T-helper 1 cell treated with Interleukin-12 subunit alpha and Interleukin-12 subunit beta and Interleukin-4 antibody, amounts not matched to agents 30 μg/mL and 1 μg/mL, for 36 hours (primary cell): ENCODE measurements at regions not wholly inside any gene's neighbourhood (a gene's known extent, or its start where the extent isn't known, plus 50 kb on each side); places are given as distances from the start of the nearest gene placed in this dataset.

ENCODE experiments used
- H3K27ac Mint-ChIP-seq: one replicate; pipeline ENCODE4 v1.8.0; 2021; ENCODE audit warnings: mild to moderate bottlenecking, mixed read lengths
- H3K27me3 Mint-ChIP-seq: one replicate; pipeline ENCODE4 v1.8.0; 2021; ENCODE audit warnings: low read depth, mixed read lengths
- H3K36me3 Mint-ChIP-seq: one replicate; pipeline ENCODE4 v1.8.0; 2021; ENCODE audit warnings: low read depth, mixed read lengths
- H3K4me1 Mint-ChIP-seq: one replicate; pipeline ENCODE4 v1.8.0; 2021; ENCODE audit warnings: low read depth, mixed read lengths
- H3K4me3 Mint-ChIP-seq: one replicate; pipeline ENCODE4 v1.8.0; 2021; ENCODE audit warnings: mild to moderate bottlenecking, moderate library complexity, mixed read lengths
- H3K9me3 Mint-ChIP-seq: one replicate; pipeline ENCODE4 v1.8.0; 2021; ENCODE audit warnings: mixed read lengths

DNA sequence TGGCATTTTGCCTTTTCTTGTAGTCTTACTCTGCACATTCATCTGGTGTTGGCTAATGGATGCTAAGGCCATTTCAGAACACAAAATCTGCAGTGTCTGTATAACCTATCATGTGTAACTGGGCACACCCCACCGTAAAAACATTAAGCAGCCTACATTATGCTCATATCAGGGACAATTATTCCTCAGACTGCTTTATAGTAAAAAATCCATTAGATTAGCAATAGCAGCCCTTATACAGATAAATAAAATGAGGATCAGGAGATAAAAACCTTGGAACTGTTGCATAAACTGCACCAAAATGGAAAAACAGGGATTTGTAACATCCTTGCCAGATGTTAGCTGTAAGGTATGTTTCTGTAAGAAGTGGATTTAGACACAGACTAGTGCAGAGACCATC lies 288.8 kb downstream of the HS3ST1 start:
- Mint-ChIP-seq H3K27ac (no peak overlapping the region), H3K4me3 (no peak overlapping the region), H3K9me3 (no peaks in the 10 kb centered on the region), H3K27me3 (no peaks in the 10 kb centered on the region), H3K4me1 (no peaks in the 10 kb centered on the region), H3K36me3 (no peaks in the 10 kb centered on the region)

DNA sequence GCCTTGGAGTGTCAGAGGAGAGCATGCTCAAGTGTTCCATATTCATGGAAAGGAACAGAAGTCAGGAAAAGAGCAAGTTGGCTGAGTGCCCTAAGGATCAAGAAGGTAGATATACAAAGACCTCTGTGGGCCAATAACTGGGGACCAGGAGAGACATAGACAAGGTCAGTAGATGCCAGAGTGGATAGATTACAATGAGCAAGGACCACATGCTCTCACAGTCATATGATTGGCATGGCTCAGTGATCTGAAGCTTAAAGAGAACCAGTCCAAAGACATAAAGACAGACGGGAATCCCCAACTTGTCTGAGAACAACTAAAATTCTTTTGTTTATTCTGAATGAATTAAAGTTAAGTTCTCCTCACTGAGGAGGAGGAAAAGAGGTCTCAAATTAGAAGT lies 289.7 kb downstream of the HS3ST1 start:
- Mint-ChIP-seq H3K27me3 (no peaks in the 10 kb centered on the region), H3K27ac (no peak overlapping the region), H3K36me3 (no peaks in the 10 kb centered on the region), H3K4me3 (no peak overlapping the region), H3K4me1 (no peaks in the 10 kb centered on the region), H3K9me3 (no peaks in the 10 kb centered on the region)

DNA sequence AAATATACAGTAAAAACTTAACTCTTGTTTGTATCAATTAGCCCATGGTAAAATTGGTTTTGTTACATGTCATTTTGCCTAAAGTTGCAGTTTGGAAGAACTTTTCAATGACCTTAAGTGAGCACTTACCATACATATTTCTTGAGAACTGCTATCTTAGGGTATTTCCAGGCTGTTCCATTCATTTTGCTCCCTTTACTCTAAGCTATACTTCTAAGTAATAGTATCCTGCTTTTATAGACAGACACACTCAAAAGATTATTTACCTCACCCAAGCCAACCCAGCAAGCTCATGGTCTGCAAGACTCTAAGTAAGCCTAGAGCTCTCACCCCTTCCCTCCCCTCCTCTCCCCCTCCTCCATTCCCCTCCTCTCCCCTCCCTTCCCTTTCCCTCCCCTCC lies 294.0 kb downstream of the HS3ST1 start:
- Mint-ChIP-seq H3K36me3 (no peaks in the 10 kb centered on the region), H3K27me3 (no peaks in the 10 kb centered on the region), H3K4me1 (no peaks in the 10 kb centered on the region), H3K27ac (no peak overlapping the region), H3K4me3 (no peak overlapping the region), H3K9me3 (no peaks in the 10 kb centered on the region)

DNA sequence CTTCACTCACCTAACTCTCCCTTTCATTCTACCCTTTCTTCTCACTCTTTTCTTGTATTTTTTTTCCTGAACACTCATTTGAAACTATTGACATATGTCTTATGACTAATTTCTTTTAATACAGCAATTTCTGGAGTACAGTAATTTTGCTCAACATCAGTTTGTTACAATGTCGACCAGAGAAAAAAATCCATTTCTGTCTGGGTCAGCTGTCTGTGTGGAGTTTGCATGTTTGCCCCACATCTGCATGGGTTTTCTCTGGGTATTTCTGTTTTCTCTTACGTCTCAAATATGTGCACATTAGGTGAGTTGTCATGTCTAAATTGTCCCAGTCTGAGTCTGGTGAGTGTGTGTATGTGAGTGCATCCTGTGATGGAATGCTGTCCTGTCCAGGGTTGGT lies 294.8 kb downstream of the HS3ST1 start:
- no peaks in the 10 kb centered on the region for H3K36me3 Mint-ChIP-seq
- H3K4me1 Mint-ChIP-seq: no peaks in the 10 kb centered on the region
- H3K4me3 Mint-ChIP-seq: no peak overlapping the region
- no peaks in the 10 kb centered on the region for H3K9me3 Mint-ChIP-seq
- H3K27me3 Mint-ChIP-seq: no peaks in the 10 kb centered on the region
- no peak overlapping the region for H3K27ac Mint-ChIP-seq

DNA sequence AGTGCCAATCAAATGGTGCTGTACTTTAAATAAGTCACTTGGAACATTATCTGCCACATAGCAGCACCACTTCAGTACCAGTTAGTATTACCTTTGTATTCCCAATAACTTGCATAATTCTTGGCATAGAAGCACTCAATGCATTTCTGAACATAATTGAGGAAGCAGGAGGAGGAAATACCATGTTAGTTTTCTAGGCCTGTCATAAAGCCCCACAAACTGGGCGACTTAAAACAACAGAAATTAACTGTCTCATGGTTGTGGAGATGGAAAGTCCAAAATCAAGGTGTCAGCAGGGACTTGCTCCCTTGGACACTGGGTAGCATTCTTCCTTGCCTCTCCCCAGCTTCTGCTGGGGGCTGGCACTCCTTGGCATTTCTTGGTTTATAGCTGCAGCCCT lies 296.2 kb downstream of the HS3ST1 start:
- Mint-ChIP-seq H3K4me3 (no peak overlapping the region), H3K9me3 (no peaks in the 10 kb centered on the region), H3K27me3 (no peaks in the 10 kb centered on the region), H3K27ac (no peak overlapping the region), H3K36me3 (no peaks in the 10 kb centered on the region), H3K4me1 (no peaks in the 10 kb centered on the region)

DNA sequence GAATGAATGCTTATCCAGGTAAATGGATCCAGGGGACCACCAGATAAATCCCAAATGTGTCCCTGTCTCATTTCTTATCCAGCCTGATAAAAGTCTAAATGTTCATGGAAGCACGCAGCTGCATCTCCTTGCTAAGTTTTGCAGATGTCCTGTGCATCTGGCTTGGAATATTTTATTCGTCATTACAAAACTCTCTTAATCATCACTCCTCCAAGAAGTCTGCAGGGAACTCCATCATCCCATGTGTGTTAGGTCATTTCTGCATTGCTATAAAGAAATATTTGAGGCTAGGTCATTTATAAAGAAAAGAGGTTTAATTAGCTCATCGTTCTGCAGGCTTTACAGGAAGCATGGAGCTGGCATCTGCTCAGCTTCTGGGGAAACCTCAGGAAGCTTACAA lies 297.2 kb downstream of the HS3ST1 start:
- no peaks in the 10 kb centered on the region for H3K4me1 Mint-ChIP-seq
- H3K27ac Mint-ChIP-seq: no peak overlapping the region
- H3K36me3 Mint-ChIP-seq: no peaks in the 10 kb centered on the region
- no peak overlapping the region for H3K4me3 Mint-ChIP-seq
- H3K9me3 Mint-ChIP-seq: no peaks in the 10 kb centered on the region
- no peaks in the 10 kb centered on the region for H3K27me3 Mint-ChIP-seq

DNA sequence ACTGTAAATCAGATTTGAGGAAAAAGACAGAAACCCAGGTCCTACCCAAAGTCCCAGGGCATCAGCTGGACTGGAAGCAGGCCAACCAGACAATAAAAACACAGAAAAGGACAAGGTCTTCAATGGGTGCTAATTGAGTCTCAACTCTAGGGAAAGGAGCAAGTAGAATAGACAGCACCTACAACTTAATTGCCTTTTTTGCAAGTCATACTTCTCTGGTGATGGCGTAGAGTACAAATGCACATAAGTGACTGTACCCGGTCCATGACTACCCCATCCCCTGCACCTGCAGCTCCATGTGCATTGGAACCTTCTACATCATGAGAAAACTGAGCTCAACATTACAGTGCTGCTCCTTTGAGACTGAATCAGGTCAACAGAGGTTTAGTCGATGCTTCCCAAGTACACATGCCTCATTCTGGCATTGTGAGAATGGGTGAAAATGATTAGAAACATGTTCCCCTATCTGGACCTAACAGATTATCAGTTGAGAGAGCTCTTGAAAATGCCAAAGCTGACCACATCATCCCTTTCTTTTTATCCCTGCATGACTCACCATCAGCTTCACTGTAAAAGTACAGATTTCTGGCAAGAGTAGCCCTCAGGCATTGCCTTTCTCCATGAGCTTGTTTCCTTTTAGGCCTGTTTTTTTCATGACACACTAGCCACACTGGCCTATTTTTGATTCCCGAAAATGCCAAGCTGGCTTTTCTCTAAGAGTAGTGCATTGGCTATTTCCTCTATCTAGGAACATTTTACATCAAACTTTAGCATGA lies 298.3 kb downstream of the HS3ST1 start:
- Mint-ChIP-seq H3K9me3 (no peaks in the 10 kb centered on the region), H3K27ac (no peak overlapping the region), H3K4me3 (no peak overlapping the region), H3K36me3 (no peaks in the 10 kb centered on the region), H3K4me1 (no peaks in the 10 kb centered on the region), H3K27me3 (no peaks in the 10 kb centered on the region)

DNA sequence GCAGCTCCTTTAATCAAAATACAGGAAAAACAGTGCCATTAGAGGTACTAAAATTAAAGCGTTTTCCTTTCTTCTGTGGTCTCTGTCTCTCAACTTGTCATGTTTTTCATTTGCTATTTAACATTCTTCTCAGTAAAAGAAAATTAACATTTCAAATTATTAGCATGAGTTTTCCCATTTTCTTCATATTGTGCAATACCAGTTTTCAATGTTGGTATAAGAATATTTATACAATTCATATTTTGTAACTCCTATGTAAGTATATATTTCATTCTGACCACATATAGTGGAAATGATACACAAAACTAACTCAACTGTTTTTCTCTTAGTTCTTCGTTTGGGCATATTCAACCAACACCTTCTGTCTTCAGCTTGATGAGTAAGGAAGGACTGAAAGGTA lies 308.3 kb downstream of the HS3ST1 start:
- no peaks in the 10 kb centered on the region for H3K4me1 Mint-ChIP-seq
- no peaks in the 10 kb centered on the region for H3K27me3 Mint-ChIP-seq
- no peak overlapping the region for H3K27ac Mint-ChIP-seq
- H3K9me3 Mint-ChIP-seq: no peaks in the 10 kb centered on the region
- H3K4me3 Mint-ChIP-seq: no peak overlapping the region
- H3K36me3 Mint-ChIP-seq: no peaks in the 10 kb centered on the region

DNA sequence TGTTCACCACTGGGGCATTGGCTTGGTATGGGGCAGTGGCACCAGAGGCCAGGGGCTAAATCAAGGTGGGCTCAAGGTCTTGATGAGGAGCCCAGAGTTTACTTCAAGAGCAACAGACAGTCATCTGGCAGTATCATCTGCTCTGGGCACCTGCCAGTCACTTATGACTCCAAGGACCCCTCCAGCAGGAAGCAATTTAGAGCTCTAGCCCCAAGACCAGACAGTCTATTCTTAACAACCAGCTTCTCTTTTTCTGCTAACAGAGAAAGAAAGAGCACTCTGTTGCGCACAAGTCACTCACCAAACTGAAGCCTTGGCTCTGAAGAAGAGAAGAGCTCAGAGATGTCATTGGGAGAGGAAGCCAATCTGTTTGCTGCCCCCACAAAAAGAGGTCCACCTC lies 309.2 kb downstream of the HS3ST1 start:
- no peaks in the 10 kb centered on the region for H3K4me1 Mint-ChIP-seq
- H3K4me3 Mint-ChIP-seq: no peak overlapping the region
- H3K36me3 Mint-ChIP-seq: no peaks in the 10 kb centered on the region
- H3K27ac Mint-ChIP-seq: no peak overlapping the region
- no peaks in the 10 kb centered on the region for H3K9me3 Mint-ChIP-seq
- H3K27me3 Mint-ChIP-seq: no peaks in the 10 kb centered on the region

DNA sequence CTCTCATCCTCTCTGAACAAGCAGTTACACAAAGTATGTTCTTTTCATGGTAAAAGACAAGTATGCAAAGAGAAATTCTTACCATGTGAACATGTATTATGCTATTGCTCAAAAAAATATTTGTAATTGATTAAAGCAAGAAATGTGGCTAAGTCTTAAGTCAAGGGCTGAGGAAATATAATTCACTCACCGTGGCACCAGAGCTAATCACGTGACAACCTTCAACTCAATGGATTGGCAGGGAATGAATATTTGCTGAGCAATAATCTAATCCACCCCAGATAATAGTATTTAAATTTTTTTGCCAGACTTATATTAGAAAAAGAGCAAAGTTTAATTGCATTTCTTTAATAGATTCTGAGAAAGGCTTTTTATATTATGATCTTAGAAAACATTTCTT lies 310.2 kb downstream of the HS3ST1 start:
- no peaks in the 10 kb centered on the region for H3K36me3 Mint-ChIP-seq
- no peaks in the 10 kb centered on the region for H3K4me1 Mint-ChIP-seq

DNA sequence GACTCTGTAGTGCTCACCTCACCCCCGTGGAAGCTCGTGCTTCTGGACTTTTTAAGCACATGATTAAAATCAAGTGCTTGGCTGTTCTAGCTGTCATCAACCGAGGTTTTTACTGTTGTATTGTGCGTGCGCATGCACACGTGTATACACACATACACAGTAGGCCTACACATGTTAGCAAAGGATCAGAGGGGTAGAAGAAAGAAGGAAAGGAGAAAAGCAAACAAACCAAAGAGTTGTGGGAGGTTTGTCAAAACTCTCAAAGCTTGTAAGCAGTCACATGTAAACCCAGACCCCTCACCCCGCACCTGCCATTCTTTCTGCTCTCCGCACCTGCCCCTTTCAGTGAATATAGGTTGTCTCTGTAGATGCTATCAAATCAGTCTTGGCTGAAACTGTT lies 311.8 kb downstream of the HS3ST1 start:
- Mint-ChIP-seq H3K4me1 (no peaks in the 10 kb centered on the region), H3K9me3 (no peaks in the 10 kb centered on the region), H3K27me3 (no peaks in the 10 kb centered on the region), H3K36me3 (no peaks in the 10 kb centered on the region), H3K4me3 (no peak overlapping the region), H3K27ac (no peak overlapping the region)

More for the DNA sequence above, 310.2 kb downstream of the HS3ST1 start:
- no peak overlapping the region for H3K27ac Mint-ChIP-seq
- no peaks in the 10 kb centered on the region for H3K9me3 Mint-ChIP-seq
- no peak overlapping the region for H3K4me3 Mint-ChIP-seq
- no peaks in the 10 kb centered on the region for H3K27me3 Mint-ChIP-seq

DNA sequence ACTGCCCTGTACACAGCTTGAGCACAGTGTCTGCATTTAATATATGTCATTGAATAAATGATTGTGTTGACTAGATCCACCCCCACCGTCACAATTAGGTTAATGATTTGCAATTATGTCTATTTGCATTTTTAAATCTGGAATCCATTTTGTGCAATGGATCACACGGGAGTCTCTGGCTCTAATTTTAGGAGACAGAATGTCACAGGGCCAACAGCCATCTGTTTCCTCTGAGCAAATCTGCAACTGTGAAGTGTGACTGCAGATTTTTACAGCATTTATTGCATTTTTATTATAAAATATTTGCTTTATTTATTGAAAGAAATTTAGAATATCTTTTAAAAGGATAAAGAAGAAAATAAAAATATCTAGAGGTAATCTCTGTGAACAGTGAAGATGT lies 316.8 kb downstream of the HS3ST1 start:
- no peak overlapping the region for H3K27ac Mint-ChIP-seq
- H3K27me3 Mint-ChIP-seq: no peaks in the 10 kb centered on the region
- H3K9me3 Mint-ChIP-seq: no peaks in the 10 kb centered on the region
- H3K36me3 Mint-ChIP-seq: no peaks in the 10 kb centered on the region
- no peaks in the 10 kb centered on the region for H3K4me1 Mint-ChIP-seq
- H3K4me3 Mint-ChIP-seq: no peak overlapping the region

DNA sequence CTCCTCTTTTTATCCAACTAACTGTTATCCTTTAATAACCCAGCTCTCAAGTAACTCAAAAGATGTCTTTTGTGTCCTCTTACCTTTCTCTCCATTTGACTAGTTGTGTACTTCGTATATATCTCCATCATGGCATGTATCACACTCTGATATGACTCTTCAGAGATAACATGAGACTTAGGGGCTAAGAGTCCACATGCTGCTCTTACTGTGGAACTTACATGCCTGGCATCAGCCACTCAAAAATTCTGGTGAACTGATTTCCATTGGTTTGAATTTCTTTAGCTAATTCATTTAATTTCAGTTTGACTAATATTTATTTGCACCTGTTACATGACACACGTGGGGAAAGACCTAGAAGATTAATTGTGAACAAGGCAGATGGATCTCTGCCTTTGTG lies 317.3 kb downstream of the HS3ST1 start:
- H3K4me3 Mint-ChIP-seq: no peak overlapping the region
- H3K27ac Mint-ChIP-seq: no peak overlapping the region
- no peaks in the 10 kb centered on the region for H3K27me3 Mint-ChIP-seq
- H3K4me1 Mint-ChIP-seq: no peaks in the 10 kb centered on the region
- H3K36me3 Mint-ChIP-seq: no peaks in the 10 kb centered on the region
- no peaks in the 10 kb centered on the region for H3K9me3 Mint-ChIP-seq

DNA sequence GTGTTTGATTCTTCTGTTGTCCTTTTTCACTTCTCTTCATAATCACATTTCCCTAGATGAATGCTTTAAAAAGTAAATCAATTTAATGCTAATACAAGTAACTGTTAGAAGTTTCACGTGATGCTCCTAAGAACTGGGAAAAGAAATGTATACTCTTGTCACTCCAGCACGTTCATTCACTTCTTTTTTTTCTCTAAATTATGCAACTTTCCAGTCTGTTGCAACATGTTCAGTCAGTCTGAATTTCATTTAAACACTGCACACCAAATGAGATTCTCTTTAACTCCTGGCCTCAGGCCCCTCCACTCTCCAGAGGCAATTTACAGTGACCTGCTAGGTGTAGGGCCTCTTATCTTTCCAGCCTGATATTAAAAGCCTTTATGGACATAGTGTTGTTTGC lies 321.9 kb downstream of the HS3ST1 start:
- peaks cover 10% of the 10 kb centered on the region for H3K9me3 Mint-ChIP-seq
- no peaks in the 10 kb centered on the region for H3K27me3 Mint-ChIP-seq
- H3K4me3 Mint-ChIP-seq: no peak overlapping the region
- H3K4me1 Mint-ChIP-seq: no peaks in the 10 kb centered on the region
- no peaks in the 10 kb centered on the region for H3K36me3 Mint-ChIP-seq
- no peak overlapping the region for H3K27ac Mint-ChIP-seq

DNA sequence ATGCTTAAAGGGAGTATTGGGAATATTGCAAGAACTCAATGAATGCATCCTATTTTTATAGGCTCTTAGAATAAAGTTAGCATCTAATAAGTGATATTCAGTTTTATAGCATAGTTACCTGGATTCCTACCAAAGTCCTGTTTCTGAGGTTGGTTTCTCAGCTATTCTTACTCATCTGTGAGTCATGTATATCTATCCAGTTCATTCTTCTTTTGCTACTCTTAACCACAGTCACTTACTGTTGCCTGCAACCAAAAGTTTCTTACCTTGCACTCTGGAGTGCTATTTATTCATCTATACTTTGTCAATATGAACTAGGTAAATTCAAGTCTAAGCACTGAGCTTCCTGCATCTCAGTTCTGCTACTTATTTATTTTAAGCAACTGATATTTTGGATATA lies 322.5 kb downstream of the HS3ST1 start:
- Mint-ChIP-seq H3K4me3 (no peak overlapping the region), H3K9me3 (peaks cover 10% of the 10 kb centered on the region)

DNA sequence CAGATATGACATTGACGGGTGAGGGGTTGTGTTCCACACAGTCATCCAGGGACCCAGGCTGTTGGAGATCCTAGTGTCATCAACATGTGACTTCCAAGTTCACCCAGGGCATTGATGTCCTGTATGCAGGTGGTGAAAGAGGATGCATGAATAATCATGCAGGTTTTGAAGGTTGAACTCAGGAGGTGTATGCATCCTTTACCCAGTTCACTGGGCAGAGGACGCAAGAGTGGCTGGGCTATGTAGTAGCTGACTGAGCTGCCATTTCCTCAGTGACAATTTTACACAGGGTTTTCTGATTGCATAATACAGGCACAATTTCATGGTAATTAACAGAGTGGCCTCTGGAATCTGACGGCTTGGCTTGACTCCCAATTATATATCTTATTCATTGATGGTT lies 323.0 kb downstream of the HS3ST1 start:
- Mint-ChIP-seq H3K4me1 (no peaks in the 10 kb centered on the region), H3K4me3 (no peak overlapping the region), H3K27me3 (no peaks in the 10 kb centered on the region), H3K9me3 (peaks cover 10% of the 10 kb centered on the region), H3K36me3 (no peaks in the 10 kb centered on the region), H3K27ac (no peak overlapping the region)

More for the DNA sequence above, 322.5 kb downstream of the HS3ST1 start:
- H3K27ac Mint-ChIP-seq: no peak overlapping the region
- no peaks in the 10 kb centered on the region for H3K4me1 Mint-ChIP-seq
- H3K36me3 Mint-ChIP-seq: no peaks in the 10 kb centered on the region
- no peaks in the 10 kb centered on the region for H3K27me3 Mint-ChIP-seq
